Middle frontal gyrus (tissue), 1 donor: ENCODE measurements at regions not wholly inside any gene's neighbourhood (a gene's known extent, or its start where the extent isn't known, plus 50 kb on each side); places are given as distances from the start of the nearest gene placed in this dataset.
"Not testable (repeated sequence)": the region's sequence is repeated elsewhere in the genome, so short reads cannot be mapped to it uniquely, and the experiment has no call there.

Source experiments
- DNase-seq: peaks from one replicate; pipeline ENCODE4 v3.0.0-alpha.2; 2015; ENCODE audit warnings: low spot score; ENCODE audit errors: extremely low spot score

DNA sequence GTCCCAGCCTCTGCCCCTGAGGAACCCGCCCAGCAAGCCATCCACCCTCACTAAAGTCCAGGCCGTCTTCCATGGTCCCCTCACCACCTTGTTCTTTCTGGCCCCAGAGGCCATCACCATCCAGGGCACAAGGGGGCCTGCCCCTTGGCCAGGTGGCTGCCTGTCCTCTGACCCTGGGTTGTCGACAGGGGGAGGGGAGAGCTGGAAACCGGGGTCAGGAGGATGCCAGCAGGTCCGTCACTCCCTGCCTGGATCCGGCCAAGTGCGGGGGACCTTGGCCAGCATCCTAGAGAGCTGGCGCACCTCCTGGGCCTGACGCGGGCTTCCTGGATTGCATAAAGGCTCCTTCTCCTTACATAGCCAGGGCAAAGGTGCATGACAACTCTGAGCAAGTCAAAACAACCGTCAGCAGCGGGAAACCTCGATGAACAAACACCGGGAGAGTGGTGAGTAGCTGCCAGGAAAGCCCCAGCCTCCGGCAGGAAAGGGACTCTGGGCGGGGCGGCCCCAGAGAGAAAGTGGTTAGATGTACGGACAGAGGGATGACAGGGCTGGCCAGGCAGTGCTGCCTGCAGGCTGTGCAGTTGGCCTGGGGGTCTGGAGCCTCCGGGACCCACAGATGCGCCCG lies 4461.2 kb upstream of the TPTE start:
- not testable (repeated sequence) for DNase-seq

- not testable (repeated sequence) for DNase-seq
Observed at GRCh38 chr21:6066320-6066985, 4454.9 kb upstream of the TPTE start.

- not testable (repeated sequence) for DNase-seq
Observed at GRCh38 chr21:6068098-6068831, 4453.1 kb upstream of the TPTE start.

DNA sequence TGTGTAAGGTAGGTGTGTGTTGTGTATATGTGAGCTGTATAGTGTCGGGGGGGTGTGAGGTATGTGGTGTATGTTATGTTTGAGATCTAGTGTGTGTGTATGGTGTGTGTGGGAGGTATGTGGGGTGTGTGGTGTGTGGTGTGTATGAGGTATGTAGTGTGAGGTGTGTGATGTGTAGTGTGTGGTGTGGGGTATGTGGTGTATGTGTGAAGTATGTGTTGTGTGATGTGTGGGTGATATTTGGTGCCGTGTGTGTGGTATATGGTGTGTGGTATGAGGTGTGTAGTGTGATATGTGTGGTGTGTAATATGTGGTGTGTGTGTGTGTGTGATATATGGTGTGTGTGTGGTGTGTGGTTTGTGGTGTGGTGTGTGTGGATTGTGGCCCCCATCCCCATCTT lies 4451.2 kb upstream of the TPTE start:
- not testable (repeated sequence) for DNase-seq

GRCh38 chr21:6072691-6073090 lies 4448.7 kb upstream of the TPTE start:
- not testable (repeated sequence) for DNase-seq

DNA sequence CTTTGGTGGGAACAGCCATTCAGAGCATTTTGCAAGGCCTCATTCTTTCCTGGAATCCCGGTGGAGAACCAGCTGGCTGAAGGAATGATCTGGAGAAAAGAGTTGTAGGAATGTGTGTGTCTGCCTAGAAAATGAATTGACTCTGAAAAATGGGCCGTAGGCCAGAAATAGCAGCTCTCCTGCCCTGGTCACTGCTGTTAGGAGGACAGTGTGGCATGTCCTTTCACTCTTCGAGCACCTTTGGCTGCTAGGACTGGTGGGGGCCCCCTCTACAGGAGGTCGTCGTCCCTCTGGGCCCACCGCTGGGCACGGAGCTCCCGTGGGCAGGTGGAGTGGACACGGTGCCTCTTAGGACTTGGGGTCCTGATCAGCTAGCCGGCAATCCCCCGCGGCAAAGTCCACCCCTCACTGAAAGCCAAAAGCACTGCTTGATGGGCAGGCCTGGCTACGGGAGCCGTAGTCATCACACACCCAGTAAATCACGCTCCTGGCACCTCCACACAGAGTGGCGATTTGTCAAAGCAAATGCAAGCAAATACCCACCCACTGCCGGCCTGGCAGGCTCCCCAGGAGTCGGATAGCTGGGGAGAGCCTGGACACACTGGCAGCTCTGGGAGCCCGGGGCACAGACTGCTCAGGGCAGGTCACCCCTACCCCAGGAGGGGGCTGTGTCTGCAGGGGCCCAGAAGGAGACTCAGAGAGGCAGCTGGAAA lies 4447.2 kb upstream of the TPTE start:
- DNase-seq, result not testable (repeated sequence)

- not testable (repeated sequence) for DNase-seq
Observed at GRCh38 chr21:6074935-6075334, 4446.4 kb upstream of the TPTE start.

GRCh38 chr21:6075627-6076208 lies 4445.7 kb upstream of the TPTE start:
- DNase-seq, result not testable (repeated sequence)

DNA sequence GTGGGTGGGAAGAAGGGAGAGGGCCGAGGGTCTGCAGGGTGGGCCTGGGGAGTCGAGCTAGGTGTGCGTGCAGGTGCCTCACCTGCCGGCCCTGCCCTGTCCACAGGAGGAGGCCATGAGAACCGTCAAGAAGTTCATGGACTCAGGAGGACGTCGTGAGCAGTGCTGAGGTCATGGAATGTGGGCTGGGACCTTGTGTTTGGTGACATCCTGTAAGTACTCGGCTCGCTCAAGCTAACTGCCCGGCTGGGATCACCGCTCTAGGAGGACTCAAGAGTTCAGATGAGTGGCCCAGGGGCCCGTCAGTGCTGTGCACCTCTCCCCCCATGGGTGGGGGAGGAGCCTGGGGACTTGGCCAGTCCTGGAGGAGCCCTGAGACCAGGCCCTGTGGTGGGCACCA lies 4444.0 kb upstream of the TPTE start:
- not testable (repeated sequence) for DNase-seq

GRCh38 chr21:6078902-6079301 lies 4442.5 kb upstream of the TPTE start:
- not testable (repeated sequence) for DNase-seq

GRCh38 chr21:6080941-6081655 lies 4440.3 kb upstream of the TPTE start:
- DNase-seq, result not testable (repeated sequence)

- DNase-seq, result not testable (repeated sequence)
Observed at GRCh38 chr21:6082166-6082565, 4439.2 kb upstream of the TPTE start.

DNA sequence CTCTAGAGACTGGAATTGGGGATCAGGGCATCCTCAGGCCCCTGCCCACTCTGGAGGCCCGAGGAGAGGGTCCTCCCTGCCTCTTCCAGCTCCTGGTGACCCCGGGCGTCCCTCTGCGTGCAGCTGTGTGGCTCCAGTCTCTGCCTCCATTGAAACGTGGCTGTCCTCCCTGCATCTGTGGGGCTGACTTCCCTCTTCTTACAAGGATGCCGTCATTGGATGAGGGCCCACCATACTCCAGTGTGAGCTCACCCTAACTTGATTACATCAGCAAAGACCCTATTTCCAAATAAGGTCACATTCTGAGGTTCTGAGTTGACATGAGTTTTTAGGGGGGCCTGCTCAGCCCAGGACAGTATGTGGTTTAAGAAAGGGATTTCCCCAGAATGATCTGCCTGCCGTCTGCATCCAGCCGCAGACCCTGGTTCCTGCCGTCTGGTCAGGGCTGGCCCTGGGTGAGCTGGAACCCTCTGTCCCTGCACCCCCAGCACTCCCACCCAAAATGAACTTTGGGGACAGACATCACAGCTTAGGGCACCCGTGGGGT lies 4437.7 kb upstream of the TPTE start:
- not testable (repeated sequence) for DNase-seq

DNA sequence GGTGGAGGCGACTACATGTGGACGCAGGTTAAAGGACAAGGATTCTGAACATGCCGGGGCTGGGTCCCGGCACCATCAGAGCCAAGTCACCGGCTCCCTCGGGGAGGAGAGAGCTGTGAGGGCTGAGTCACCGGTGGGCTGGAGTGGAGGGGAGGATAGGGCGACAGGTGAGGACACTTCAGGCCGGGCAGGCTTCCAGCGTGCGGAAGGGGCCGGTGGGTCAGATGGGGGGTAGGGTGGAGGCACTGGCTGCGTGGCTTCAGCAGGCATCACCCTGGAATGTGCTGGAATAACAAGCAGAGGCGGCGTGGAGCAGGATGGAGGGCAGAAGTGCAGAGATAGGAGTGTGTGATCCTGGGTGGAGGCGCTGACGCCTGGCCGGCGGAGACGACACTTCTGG lies 4435.3 kb upstream of the TPTE start:
- DNase-seq, result not testable (repeated sequence)

DNA sequence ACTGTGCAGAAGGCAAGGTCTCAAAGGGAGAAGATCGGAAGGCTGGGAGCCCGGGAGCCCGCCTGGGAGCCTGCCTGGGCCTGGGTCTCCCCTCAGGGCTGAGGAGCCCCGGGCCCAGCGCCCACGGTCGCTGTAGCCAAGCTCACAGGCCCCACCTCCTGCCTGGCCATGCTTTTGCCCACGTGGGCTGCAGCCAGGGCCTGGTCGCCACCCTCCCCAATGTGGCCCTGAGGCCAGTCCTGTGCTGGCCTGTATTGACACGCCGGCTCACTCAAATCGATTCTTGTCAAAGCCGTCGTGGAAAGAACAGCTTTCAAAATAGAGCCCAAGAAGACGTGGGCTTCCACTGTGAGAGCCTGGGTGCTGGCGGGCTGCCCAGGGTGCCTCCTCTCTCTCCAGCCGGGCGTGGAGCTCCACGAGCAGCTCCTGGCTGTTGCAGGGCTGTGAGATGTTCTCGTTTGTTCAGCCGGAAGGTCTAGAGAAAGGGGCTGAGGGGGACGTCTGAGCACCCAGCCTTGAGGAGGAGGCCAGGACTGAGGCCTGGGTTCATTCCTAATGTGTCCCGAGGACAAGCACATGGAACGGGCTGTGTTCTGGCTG lies 4433.7 kb upstream of the TPTE start:
- not testable (repeated sequence) for DNase-seq

- DNase-seq, result not testable (repeated sequence)
Observed at GRCh38 chr21:6090286-6090908, 4431.0 kb upstream of the TPTE start.

DNA sequence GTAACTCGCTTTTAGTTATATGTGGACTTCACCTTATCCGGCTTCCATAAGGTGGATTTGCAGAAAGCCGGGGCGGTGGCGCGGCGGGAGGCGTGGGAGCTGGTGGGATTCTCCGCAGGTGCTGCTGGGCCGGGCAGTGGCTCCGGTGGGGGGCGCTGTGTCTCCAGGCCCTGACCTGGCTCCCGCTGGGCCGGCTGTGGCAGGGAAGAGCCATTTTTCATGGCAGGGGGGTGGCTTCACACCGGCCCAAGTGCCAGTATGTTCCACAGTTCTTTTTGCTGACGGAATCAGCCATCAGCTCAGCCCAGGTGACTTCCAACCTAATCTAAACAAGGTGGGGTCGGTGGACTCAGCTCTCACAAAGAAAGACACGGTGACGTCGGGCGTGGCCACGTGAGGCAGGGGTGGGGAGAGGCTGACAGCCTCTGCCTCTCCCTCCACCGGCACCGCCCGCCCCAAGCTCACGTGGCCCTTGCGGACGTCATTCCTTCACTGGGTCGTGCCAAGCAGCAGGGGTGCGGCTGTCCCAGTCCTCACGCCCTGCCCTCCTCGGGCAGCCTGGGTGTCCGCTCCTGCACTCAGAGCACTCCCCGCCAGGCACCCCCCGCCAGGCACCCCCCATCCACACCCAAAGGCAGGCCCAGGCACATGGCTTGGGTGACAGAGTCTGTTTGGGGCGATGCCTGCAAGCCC lies 4429.9 kb upstream of the TPTE start:
- not testable (repeated sequence) for DNase-seq

GRCh38 chr21:6092401-6092800 lies 4429.0 kb upstream of the TPTE start:
- DNase-seq, result not testable (repeated sequence)

GRCh38 chr21:6093419-6093818 lies 4428.0 kb upstream of the TPTE start:
- not testable (repeated sequence) for DNase-seq
